Activated CD8-positive, alpha-beta T cell treated with anti-CD3 and anti-CD28 coated beads for 36 hours (primary cell): ENCODE measurements at regions not wholly inside any gene's neighbourhood (a gene's known extent, or its start where the extent isn't known, plus 50 kb on each side); places are given as distances from the start of the nearest gene placed in this dataset.

Experiments
- ATAC-seq: fragments of 200-7000 bp; cut with Tn5 transposase; one replicate; pipeline ENCODE4 v1.10.0; 2021; ENCODE audit warnings: mild to moderate bottlenecking, moderate library complexity
- CTCF ChIA-PET: fragments of 350-600 bp; sonication (Branson Sonifier 250); formaldehyde crosslinking; loops from one replicate; lab custom pipeline; 2021; ENCODE audit warnings: antibody characterized with exemption; lab: Charles Lee
- POLR2A ChIA-PET: fragments of 350-600 bp; sonication (Branson Sonifier 250); formaldehyde crosslinking; loops from one replicate; lab custom pipeline; 2021; ENCODE audit warnings: antibody characterized with exemption; lab: Charles Lee
- DNase-seq: peaks from one replicate; pipeline ENCODE4 v3.0.0-alpha.2; 2020
- H3K27ac Mint-ChIP-seq: one replicate; pipeline ENCODE4 v1.8.0; 2021; ENCODE audit warnings: mild to moderate bottlenecking, mixed read lengths
- H3K27me3 Mint-ChIP-seq: one replicate; pipeline ENCODE4 v1.8.0; 2021; ENCODE audit warnings: mixed read lengths
- H3K36me3 Mint-ChIP-seq: one replicate; pipeline ENCODE4 v1.8.0; 2021; ENCODE audit warnings: low read depth, mixed read lengths
- H3K4me1 Mint-ChIP-seq: one replicate; pipeline ENCODE4 v1.8.0; 2021; ENCODE audit warnings: low read depth, mixed read lengths
- H3K4me3 Mint-ChIP-seq: one replicate; pipeline ENCODE4 v1.8.0; 2021; ENCODE audit warnings: mild to moderate bottlenecking, moderate library complexity, mixed read lengths
- H3K9me3 Mint-ChIP-seq: one replicate; pipeline ENCODE4 v1.8.0; 2021; ENCODE audit warnings: mixed read lengths
- intact Hi-C: fragments of 100-400 bp; cut with micrococcal nuclease; formaldehyde crosslinking; loops from one replicate; pipeline ENCODE4 v1.10.0; 2022
- TF ChIP-seq, protein P1 (sequence below): fragments of 200-600 bp; IDR thresholded peaks from one replicate; pipeline ENCODE4 v1.8.0; 2022; ENCODE audit warnings: antibody characterized with exemption, mild to moderate bottlenecking

DNA sequence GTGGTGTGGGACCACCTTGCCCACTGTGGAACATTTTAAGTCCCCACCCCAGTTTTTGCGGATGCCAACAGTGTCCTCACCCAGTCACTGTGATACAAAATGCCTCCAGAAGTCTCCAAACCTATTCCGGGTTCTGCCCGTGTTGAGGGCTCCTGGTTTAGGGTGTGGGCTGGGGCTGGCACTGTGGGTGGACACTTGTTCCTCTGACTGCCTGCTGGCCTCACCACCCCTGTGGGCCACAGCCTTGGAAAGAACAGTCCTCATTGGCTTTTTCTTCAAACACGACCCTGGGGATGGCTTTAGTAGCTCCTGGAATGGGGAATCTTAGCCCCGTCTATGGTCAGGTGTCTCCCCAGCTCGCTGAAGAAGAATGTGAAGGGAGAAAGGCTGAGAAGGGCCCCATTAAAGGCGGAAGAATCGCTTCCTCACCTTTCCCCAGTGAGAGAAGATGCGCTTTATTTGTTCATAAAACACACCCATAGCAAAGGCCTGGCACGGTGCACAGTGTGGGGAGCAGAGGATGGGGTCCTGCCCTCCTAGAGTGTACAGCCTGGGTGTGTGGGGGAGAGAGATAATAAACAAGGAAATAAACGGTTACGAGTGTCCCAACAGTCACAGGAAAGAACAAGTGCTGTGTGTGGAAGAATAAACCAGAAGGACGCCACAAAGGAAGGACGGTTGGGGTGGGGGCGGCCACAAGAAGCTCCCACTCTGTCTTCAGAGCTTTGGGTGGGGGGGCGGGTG lies 56.3 kb upstream of the SLC22A11 start:
- ATAC-seq = no peak
- peaks cover under 1% of the 10 kb centered on the region for H3K9me3 Mint-ChIP-seq
- DNase-seq = no peak
- intact Hi-C loops = no loop called here
- no peak overlapping the region for H3K27ac Mint-ChIP-seq
- CTCF ChIA-PET = no interaction called here
- no peaks in the 10 kb centered on the region for H3K36me3 Mint-ChIP-seq
- H3K27me3 Mint-ChIP-seq = peaks cover 7% of the 10 kb centered on the region
- no peaks in the 10 kb centered on the region for H3K4me1 Mint-ChIP-seq
- POLR2A ChIA-PET = no interaction called here
- TF ChIP-seq, protein P1, sequence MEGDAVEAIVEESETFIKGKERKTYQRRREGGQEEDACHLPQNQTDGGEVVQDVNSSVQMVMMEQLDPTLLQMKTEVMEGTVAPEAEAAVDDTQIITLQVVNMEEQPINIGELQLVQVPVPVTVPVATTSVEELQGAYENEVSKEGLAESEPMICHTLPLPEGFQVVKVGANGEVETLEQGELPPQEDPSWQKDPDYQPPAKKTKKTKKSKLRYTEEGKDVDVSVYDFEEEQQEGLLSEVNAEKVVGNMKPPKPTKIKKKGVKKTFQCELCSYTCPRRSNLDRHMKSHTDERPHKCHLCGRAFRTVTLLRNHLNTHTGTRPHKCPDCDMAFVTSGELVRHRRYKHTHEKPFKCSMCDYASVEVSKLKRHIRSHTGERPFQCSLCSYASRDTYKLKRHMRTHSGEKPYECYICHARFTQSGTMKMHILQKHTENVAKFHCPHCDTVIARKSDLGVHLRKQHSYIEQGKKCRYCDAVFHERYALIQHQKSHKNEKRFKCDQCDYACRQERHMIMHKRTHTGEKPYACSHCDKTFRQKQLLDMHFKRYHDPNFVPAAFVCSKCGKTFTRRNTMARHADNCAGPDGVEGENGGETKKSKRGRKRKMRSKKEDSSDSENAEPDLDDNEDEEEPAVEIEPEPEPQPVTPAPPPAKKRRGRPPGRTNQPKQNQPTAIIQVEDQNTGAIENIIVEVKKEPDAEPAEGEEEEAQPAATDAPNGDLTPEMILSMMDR = no peak
- H3K4me3 Mint-ChIP-seq = no peak overlapping the region

DNA sequence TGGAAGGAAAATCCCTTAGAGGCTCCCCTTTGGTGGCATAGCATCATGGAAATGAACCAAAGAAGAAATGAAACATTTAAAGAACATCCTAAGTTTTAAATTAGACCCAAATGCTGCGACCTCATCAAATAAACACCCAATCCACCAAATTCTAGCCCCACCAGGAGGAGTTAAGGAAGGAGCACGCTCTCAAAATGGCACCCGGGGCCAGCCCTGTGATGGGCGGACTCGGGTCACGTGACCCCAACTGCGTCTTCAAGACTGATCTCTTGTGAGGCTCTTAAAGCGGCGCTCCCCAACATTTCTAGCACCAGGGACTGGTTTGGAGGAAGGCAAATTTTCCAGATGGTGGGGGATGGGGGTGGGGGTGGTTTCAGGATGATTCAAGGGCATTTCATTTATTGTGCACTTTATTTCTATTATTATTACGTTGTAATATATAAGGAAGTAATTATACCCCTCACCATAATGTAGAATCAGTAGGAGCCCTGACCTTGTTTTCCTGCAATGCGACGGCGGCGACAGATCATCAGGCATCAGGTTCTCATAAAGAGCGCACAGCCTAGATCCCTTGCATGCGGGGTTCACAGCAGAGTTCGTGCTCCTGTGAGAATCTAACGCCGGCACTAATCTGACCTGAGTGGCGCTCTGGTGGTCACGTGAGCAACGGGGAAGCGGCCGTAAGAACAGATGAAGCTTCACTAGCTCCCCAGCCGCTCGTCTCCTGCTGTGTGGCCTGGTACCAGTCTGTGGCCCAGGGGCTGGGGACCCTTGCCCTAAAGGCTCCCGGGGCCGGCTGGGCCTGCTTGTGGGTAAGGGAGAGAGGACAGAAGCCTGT lies 55.3 kb upstream of the SLC22A11 start:
- ATAC-seq (no peak), DNase-seq (no peak)
- Mint-ChIP-seq H3K27me3 (peaks cover 4% of the 10 kb centered on the region), H3K36me3 (no peaks in the 10 kb centered on the region), H3K27ac (no peak overlapping the region), H3K4me1 (no peaks in the 10 kb centered on the region), H3K4me3 (no peak overlapping the region), H3K9me3 (peaks cover 3% of the 10 kb centered on the region)
- intact Hi-C loops = no loop called here
- TF ChIP-seq, protein P1 = no peak
- CTCF ChIA-PET = interaction anchor here (1.2 kb wide), 1 partner anchor 51 kb away, joined by 3 read pairs; no protein-coding TSS in a partner anchor
- POLR2A ChIA-PET = no interaction called here

DNA sequence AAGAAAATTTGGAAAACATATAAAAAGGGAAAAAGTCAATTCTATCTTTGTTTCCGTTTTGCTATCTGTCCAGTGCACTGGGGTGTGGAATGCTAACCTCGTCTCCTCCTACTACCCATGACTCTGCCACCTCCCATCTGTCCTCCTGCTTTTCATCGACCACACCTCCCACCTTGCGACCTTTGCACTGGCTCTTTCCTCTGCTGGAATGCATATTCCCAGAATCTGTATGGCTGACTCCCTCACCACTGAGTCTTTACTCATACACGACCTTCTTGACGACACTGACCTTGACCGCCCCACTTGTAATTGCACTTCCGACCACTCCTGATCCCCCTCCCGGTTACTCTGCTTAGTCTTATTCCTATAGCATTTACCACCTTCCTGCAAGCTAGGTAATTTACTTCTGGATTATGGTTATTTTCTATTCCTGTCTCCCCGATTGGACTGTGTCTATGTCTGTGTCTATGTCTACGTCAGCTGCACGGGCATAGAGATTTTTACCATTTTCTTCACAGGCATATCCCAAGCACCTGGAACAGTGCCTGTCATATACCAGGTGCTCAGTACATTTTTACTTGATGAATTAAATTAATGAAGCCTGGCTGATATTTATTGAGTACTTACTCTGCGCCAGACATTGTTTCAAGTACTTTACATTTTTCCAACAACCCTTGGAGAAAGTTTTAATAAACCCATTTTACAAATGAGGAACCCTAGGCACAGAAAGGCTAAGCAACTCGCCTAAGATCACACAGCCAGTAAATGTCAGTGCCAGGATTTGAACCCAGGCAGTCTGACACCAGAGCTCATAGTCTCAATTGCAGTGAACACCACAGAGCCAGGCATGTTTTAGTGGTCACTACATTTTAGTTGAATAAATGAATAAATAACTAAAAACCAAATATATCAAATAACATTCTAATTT lies 54.0 kb upstream of the SLC22A11 start:
- intact Hi-C loops = no loop called here
- DNase-seq (no peak), ATAC-seq (no peak)
- Mint-ChIP-seq H3K4me1 (no peaks in the 10 kb centered on the region), H3K27ac (no peak overlapping the region), H3K36me3 (no peaks in the 10 kb centered on the region), H3K27me3 (peaks cover 10% of the 10 kb centered on the region), H3K4me3 (no peak overlapping the region), H3K9me3 (peaks cover 3% of the 10 kb centered on the region)
- ChIA-PET CTCF (interaction anchor here (1.2 kb wide), 1 partner anchor 53 kb away, joined by 3 read pairs; no protein-coding TSS in a partner anchor), POLR2A (no interaction called here)
- TF ChIP-seq, protein P1 = no peak

DNA sequence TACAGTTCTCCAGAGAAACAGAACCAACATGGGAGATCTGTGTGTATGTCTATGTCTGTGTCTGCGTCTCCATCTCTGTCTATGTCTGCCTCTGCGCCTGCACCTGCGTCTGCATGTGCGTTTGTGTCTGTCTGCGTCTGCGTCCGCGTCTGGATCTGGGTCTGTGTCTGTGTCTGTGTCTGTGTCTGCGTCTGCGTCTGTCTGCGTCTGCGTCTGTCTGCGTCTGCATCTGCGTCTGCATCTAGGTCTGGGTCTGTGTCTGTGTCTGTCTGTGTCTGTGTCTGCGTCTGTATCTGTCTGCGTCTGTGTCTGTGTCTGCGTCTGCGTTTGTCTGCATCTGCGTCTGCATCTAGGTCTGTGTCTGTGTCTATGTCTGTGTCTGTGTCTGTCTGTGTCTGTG lies 53.1 kb upstream of the SLC22A11 start:
- H3K9me3 Mint-ChIP-seq = peaks cover 3% of the 10 kb centered on the region
- no peaks in the 10 kb centered on the region for H3K4me1 Mint-ChIP-seq
- H3K36me3 Mint-ChIP-seq = no peaks in the 10 kb centered on the region
- H3K27ac Mint-ChIP-seq = no peak overlapping the region
- DNase-seq = no peak
- CTCF ChIA-PET = no interaction called here
- POLR2A ChIA-PET = no interaction called here
- TF ChIP-seq, protein P1 = no peak
- H3K4me3 Mint-ChIP-seq = no peak overlapping the region
- no peak for ATAC-seq
- intact Hi-C loops = no loop called here
- peaks cover 12% of the 10 kb centered on the region for H3K27me3 Mint-ChIP-seq
